Natural killer cell (primary cell): ENCODE measurements at regions not wholly inside any gene's neighbourhood (a gene's known extent, or its start where the extent isn't known, plus 50 kb on each side); places are given as distances from the start of the nearest gene placed in this dataset.

Experiments
- ATAC-seq, 3 donors: fragments of 150-1000 bp in 2 of 3; fragments of 200-7000 bp in 1 of 3; cut with Tn5 transposase; 1 replicate in 1 of 3; 2 replicates in 2 of 3; pipeline ENCODE4 v1.10.0; 2021; ENCODE audit warnings: mild to moderate bottlenecking in 2 of 3, moderate library complexity in 2 of 3
- DNase-seq, 2 donors: peaks; one replicate each; pipeline versions ENCODE4 v3.0.0 to v3.0.0-alpha.2; 2013 to 2021; ENCODE audit warnings: mixed read lengths in 1 of 2
- H3K27ac ChIP-seq: one replicate; pipeline ENCODE4 v1.5.1; 2013; ENCODE audit warnings: mild to moderate bottlenecking, low read length
- H3K27me3 ChIP-seq: one replicate; pipeline ENCODE4 v1.6.1; 2013; ENCODE audit warnings: low read length; ENCODE audit not compliant: control insufficient read depth, insufficient read depth
- H3K36me3 ChIP-seq: one replicate; pipeline ENCODE4 v1.6.1; 2013; ENCODE audit warnings: low read length; ENCODE audit not compliant: control insufficient read depth, insufficient read depth
- H3K4me1 ChIP-seq: one replicate; pipeline ENCODE4 v1.6.1; 2013; ENCODE audit warnings: low read length; ENCODE audit not compliant: control insufficient read depth, insufficient read depth
- H3K4me3 ChIP-seq: one replicate; pipeline ENCODE4 v1.5.1; 2013; ENCODE audit warnings: low read length
- H3K9me3 ChIP-seq: one replicate; pipeline ENCODE4 v1.6.1; 2013; ENCODE audit warnings: low read length; ENCODE audit not compliant: control insufficient read depth, insufficient read depth
- H3K27ac Mint-ChIP-seq, 2 donors: one replicate each; pipeline ENCODE4 v1.8.0; 2022; ENCODE audit warnings: mild to moderate bottlenecking in 2 of 2, mixed read lengths in 2 of 2, moderate library complexity in 1 of 2
- H3K27me3 Mint-ChIP-seq, 2 donors: one replicate each; pipeline ENCODE4 v1.8.0; 2022; ENCODE audit warnings: low read depth in 2 of 2, mixed read lengths in 2 of 2
- H3K36me3 Mint-ChIP-seq: one replicate; pipeline ENCODE4 v1.8.0; 2022; ENCODE audit warnings: mixed read lengths
- H3K4me1 Mint-ChIP-seq, 2 donors: one replicate each; pipeline ENCODE4 v1.8.0; 2022; ENCODE audit warnings: mixed read lengths in 2 of 2
- H3K4me3 Mint-ChIP-seq: one replicate; pipeline ENCODE4 v1.8.0; 2022; ENCODE audit warnings: mild to moderate bottlenecking, moderate library complexity, mixed read lengths
- H3K9me3 Mint-ChIP-seq, 2 donors: one replicate each; pipeline ENCODE4 v1.8.0; 2022; ENCODE audit warnings: mixed read lengths in 2 of 2
- WGBS: methylation state at CpG from one replicate; pipeline ENCODE4 v1.1.7; 2013; ENCODE audit warnings: missing lambda C conversion rate; ENCODE audit not compliant: insufficient coverage; 5-methylcytosine and 5-hydroxymethylcytosine counted together
- intact Hi-C: fragments of 100-400 bp; cut with micrococcal nuclease; formaldehyde crosslinking; loops from one replicate; pipeline ENCODE4 v1.14.2; 2022
- TF ChIP-seq, protein P1 (sequence below): fragments of 200-600 bp; IDR thresholded peaks from one replicate; pipeline ENCODE4 v1.8.0; 2022; ENCODE audit warnings: antibody characterized with exemption

DNA sequence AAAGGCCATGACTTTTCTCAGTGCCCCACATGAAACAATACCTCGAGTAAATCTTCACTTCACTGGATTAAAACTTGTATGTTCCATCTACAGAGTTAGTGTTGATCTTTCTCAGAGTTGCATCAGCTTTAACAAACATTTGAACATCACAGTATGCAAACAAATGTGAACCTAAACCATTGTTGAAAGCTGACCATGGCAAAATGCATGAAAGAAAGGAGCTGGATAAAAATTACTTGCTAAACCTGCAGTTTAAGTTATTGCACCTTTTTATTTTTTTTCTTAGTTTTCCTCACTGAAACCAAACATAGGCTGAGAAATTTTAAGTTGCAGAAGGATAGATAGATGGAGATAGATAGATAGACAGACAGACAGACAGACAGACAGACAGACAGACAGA is 107.2 kb upstream of the UGP2 start:
- Histone ChIP-seq H3K27me3 (no peaks in the 10 kb centered on the region), H3K27ac (no peak overlapping the region), H3K9me3 (no peaks in the 10 kb centered on the region), H3K36me3 (no peaks in the 10 kb centered on the region), H3K4me1 (no peaks in the 10 kb centered on the region), H3K4me3 (no peak overlapping the region)
- no peak overlapping the region for H3K27ac Mint-ChIP-seq
- H3K36me3 Mint-ChIP-seq: no peaks in the 10 kb centered on the region
- no peaks in the 10 kb centered on the region for H3K9me3 Mint-ChIP-seq
- no peak overlapping the region for H3K4me3 Mint-ChIP-seq
- no peak for DNase-seq
- intact Hi-C loops: no loop called here
- no peak for ATAC-seq
- H3K4me1 Mint-ChIP-seq: no peaks in the 10 kb centered on the region
- H3K27me3 Mint-ChIP-seq: peaks cover 12 to 15% of the 10 kb centered on the region in 2 donors
- 75% methylated on average over 1 of the region's 1 CpG for WGBS
- TF ChIP-seq, protein P1, sequence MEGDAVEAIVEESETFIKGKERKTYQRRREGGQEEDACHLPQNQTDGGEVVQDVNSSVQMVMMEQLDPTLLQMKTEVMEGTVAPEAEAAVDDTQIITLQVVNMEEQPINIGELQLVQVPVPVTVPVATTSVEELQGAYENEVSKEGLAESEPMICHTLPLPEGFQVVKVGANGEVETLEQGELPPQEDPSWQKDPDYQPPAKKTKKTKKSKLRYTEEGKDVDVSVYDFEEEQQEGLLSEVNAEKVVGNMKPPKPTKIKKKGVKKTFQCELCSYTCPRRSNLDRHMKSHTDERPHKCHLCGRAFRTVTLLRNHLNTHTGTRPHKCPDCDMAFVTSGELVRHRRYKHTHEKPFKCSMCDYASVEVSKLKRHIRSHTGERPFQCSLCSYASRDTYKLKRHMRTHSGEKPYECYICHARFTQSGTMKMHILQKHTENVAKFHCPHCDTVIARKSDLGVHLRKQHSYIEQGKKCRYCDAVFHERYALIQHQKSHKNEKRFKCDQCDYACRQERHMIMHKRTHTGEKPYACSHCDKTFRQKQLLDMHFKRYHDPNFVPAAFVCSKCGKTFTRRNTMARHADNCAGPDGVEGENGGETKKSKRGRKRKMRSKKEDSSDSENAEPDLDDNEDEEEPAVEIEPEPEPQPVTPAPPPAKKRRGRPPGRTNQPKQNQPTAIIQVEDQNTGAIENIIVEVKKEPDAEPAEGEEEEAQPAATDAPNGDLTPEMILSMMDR: no peak

DNA sequence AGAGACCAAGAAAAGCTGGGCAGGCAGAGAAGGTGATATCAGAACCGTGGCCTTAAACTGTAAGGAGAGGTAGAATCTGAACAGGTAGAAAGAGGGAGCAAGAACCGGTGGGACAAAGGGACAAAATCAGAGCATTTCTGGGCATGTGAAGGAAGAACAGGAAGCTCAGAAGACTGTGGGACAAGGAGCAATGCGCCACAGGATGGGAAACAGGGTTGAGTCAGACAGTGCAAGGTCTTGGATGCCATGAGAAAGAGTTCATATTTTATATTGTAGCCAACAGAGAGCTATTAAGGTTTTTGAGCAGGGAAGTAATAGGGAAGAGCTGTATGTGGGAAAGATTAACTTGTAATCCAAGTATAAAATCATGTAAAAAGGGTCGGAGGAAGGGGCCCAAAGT is 106.4 kb upstream of the UGP2 start:
- H3K27me3 ChIP-seq: no peaks in the 10 kb centered on the region
- Mint-ChIP-seq H3K27ac (no peak overlapping the region), H3K27me3 (peaks cover 11 to 13% of the 10 kb centered on the region in 2 donors), H3K36me3 (no peaks in the 10 kb centered on the region), H3K4me1 (no peaks in the 10 kb centered on the region), H3K4me3 (no peak overlapping the region), H3K9me3 (no peaks in the 10 kb centered on the region)
- no peak overlapping the region for H3K4me3 ChIP-seq
- DNase-seq: no peak
- H3K9me3 ChIP-seq: no peaks in the 10 kb centered on the region
- TF ChIP-seq, protein P1: no peak
- 84% methylated on average over 4 of the region's 4 CpGs for WGBS
- intact Hi-C loops: no loop called here
- no peaks in the 10 kb centered on the region for H3K36me3 ChIP-seq
- H3K27ac ChIP-seq: no peak overlapping the region
- H3K4me1 ChIP-seq: no peaks in the 10 kb centered on the region
- ATAC-seq: no peak

DNA sequence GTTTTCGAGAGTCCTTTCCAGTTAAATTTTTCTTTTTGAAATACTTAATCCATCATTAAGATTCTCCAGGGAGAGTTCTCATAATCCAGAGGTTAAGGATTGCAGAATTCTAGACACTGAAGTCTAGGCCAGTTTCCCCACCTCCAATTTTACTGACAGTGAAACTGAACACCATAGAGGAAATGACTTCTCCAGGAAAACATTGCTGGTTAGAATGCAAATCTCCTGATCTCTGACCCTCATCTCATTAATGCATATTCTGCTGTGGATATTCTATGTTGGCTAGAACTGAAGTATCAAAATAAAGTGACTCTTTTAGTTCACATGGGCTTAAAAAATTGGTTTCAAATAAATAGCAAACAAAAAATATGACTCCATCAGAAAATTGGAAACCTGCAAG is 105.8 kb upstream of the UGP2 start:
- no CpG with 5 or more reads among the region's 1 CpG for WGBS
- no peaks in the 10 kb centered on the region for H3K36me3 ChIP-seq
- H3K27ac ChIP-seq: no peak overlapping the region
- H3K9me3 ChIP-seq: no peaks in the 10 kb centered on the region
- no peaks in the 10 kb centered on the region for H3K36me3 Mint-ChIP-seq
- ATAC-seq: no peak
- intact Hi-C loops: no loop called here
- H3K4me1 Mint-ChIP-seq: no peaks in the 10 kb centered on the region
- H3K4me3 Mint-ChIP-seq: no peak overlapping the region
- peaks cover 15 to 20% of the 10 kb centered on the region in 2 donors for H3K27me3 Mint-ChIP-seq
- H3K27ac Mint-ChIP-seq: no peak overlapping the region
- H3K27me3 ChIP-seq: no peaks in the 10 kb centered on the region
- H3K4me3 ChIP-seq: no peak overlapping the region
- TF ChIP-seq, protein P1: no peak
- H3K4me1 ChIP-seq: no peaks in the 10 kb centered on the region
- no peak for DNase-seq
- no peaks in the 10 kb centered on the region for H3K9me3 Mint-ChIP-seq

DNA sequence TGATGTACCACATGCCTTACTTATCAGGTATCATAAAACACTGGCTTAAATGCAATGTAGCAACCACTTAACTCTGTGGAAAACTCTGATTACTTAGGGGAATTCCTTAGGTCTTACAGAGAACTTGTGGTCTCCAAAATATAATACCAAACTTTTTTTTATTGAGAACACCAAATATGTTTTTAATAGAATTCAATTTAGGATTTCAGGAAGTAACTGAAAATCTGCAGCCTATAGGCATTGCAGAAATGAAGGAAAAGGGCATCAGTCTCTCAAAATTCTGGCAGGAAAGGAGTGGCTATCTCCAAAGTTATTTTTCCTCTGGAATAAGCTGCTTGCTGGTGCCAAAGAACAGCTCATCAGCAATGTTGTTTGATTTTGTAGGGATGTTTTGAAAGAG is 105.3 kb upstream of the UGP2 start:
- H3K9me3 Mint-ChIP-seq: no peaks in the 10 kb centered on the region

More for the DNA sequence above, 105.3 kb upstream of the UGP2 start:
- Histone ChIP-seq H3K9me3 (no peaks in the 10 kb centered on the region), H3K4me3 (no peak overlapping the region), H3K4me1 (no peaks in the 10 kb centered on the region), H3K27me3 (no peaks in the 10 kb centered on the region), H3K36me3 (no peaks in the 10 kb centered on the region), H3K27ac (no peak overlapping the region)
- no peaks in the 10 kb centered on the region for H3K4me1 Mint-ChIP-seq
- intact Hi-C loops: no loop called here
- no peak for DNase-seq
- H3K36me3 Mint-ChIP-seq: no peaks in the 10 kb centered on the region
- TF ChIP-seq, protein P1: no peak
- no peak for ATAC-seq
- no peak overlapping the region for H3K4me3 Mint-ChIP-seq
- peaks cover 15 to 20% of the 10 kb centered on the region in 2 donors for H3K27me3 Mint-ChIP-seq
- no peak overlapping the region for H3K27ac Mint-ChIP-seq
